SK-N-SH treated with all-trans-retinoic acid at 6 μM for 48 hours (cell line): ENCODE measurements at regions not wholly inside any gene's neighbourhood (a gene's known extent, or its start where the extent isn't known, plus 50 kb on each side); places are given as distances from the start of the nearest gene placed in this dataset.

Source experiments
- ATAC-seq: fragments of 200-7000 bp; cut with Tn5 transposase; 3 replicates; pipeline ENCODE4 v1.9.1; 2020; ENCODE audit warnings: mild to moderate bottlenecking, moderate library complexity
- ARNTL ChIP-seq: fragments of 450-650 bp; formaldehyde crosslinking; IDR thresholded peaks from 2 replicates; pipeline ENCODE4 v1.5.0; 2020; ENCODE audit warnings: low read depth, mild to moderate bottlenecking, moderate library complexity, borderline replicate concordance
- BACH2 ChIP-seq: fragments of 250-450 bp; sonication (Bioruptor Pico); IDR thresholded peaks from 2 replicates; pipeline ENCODE4 v1.9.0; 2021; ENCODE audit warnings: mild to moderate bottlenecking, borderline replicate concordance
- CREB5 ChIP-seq: fragments of 250-450 bp; sonication (Bioruptor Pico); IDR thresholded peaks from 2 replicates; pipeline ENCODE4 v1.5.1; 2020; ENCODE audit warnings: low read depth, mild to moderate bottlenecking, moderate library complexity
- CSRNP3 ChIP-seq: fragments of 250-450 bp; sonication (Bioruptor Pico); IDR thresholded peaks from 2 replicates; pipeline ENCODE4 v1.5.1; 2021; ENCODE audit warnings: mild to moderate bottlenecking, moderate library complexity
- ESRRG ChIP-seq: fragments of 250-450 bp; sonication (Bioruptor Pico); IDR thresholded peaks from 2 replicates; pipeline ENCODE4 v1.6.1; 2021; ENCODE audit warnings: mild to moderate bottlenecking
- GLIS3 ChIP-seq: fragments of 250-450 bp; sonication (Bioruptor Pico); IDR thresholded peaks from 2 replicates; pipeline ENCODE4 v1.5.0; 2020; ENCODE audit warnings: mild to moderate bottlenecking, moderate library complexity
- ISL1 ChIP-seq: fragments of 250-450 bp; sonication (Bioruptor Pico); IDR thresholded peaks from 2 replicates; pipeline ENCODE4 v2.1.2; 2022; ENCODE audit warnings: mild to moderate bottlenecking, moderate library complexity
- OSR1 ChIP-seq: fragments of 250-450 bp; sonication (Bioruptor Pico); IDR thresholded peaks from 2 replicates; pipeline ENCODE4 v1.8.0; 2022; ENCODE audit warnings: moderate library complexity, mild to moderate bottlenecking, inconsistent platforms
- PATZ1 ChIP-seq: fragments of 250-450 bp; sonication (Bioruptor Pico); IDR thresholded peaks from 2 replicates; pipeline ENCODE4 v1.8.0; 2020; ENCODE audit warnings: mild to moderate bottlenecking, moderate library complexity, borderline replicate concordance
- POU6F1 ChIP-seq: fragments of 250-450 bp; sonication (Bioruptor Pico); IDR thresholded peaks from 2 replicates; pipeline ENCODE4 v1.8.0; 2021; ENCODE audit warnings: low read depth, mild to moderate bottlenecking, moderate library complexity, borderline replicate concordance
- PPARA ChIP-seq: fragments of 250-450 bp; sonication (Bioruptor Pico); IDR thresholded peaks from 2 replicates; pipeline ENCODE4 v1.5.0; 2020; ENCODE audit warnings: mild to moderate bottlenecking, borderline replicate concordance
- RARB ChIP-seq: fragments of 250-450 bp; sonication (Bioruptor Pico); IDR thresholded peaks from 2 replicates; pipeline ENCODE4 v1.8.0; 2021; ENCODE audit warnings: mild to moderate bottlenecking, moderate library complexity
- SNAI2 ChIP-seq: fragments of 250-450 bp; sonication (Bioruptor Pico); IDR thresholded peaks from 2 replicates; pipeline ENCODE4 v1.5.0; 2020; ENCODE audit warnings: mild to moderate bottlenecking, moderate library complexity
- TCF4 ChIP-seq: fragments of 250-450 bp; sonication (Bioruptor Pico); IDR thresholded peaks from 2 replicates; pipeline ENCODE4 v1.8.0; 2021; ENCODE audit warnings: mild to moderate bottlenecking, moderate library complexity, borderline replicate concordance
- TOX ChIP-seq: fragments of 250-450 bp; sonication (Bioruptor Pico); IDR thresholded peaks from 2 replicates; pipeline ENCODE4 v1.8.0; 2021; ENCODE audit warnings: mild to moderate bottlenecking, moderate library complexity, borderline replicate concordance
- TSHZ2 ChIP-seq: fragments of 250-450 bp; sonication (Bioruptor Pico); IDR thresholded peaks from 2 replicates; pipeline ENCODE4 v1.5.0; 2020; ENCODE audit warnings: mild to moderate bottlenecking, moderate library complexity
- ZC3H10 ChIP-seq: fragments of 250-450 bp; sonication (Bioruptor Pico); IDR thresholded peaks from 2 replicates; pipeline ENCODE4 v1.5.1; 2021; ENCODE audit warnings: mild to moderate bottlenecking, moderate library complexity
- ZFP3 ChIP-seq: fragments of 250-450 bp; sonication (Bioruptor Pico); IDR thresholded peaks from 2 replicates; pipeline ENCODE4 v1.5.0; 2020; ENCODE audit warnings: mild to moderate bottlenecking, moderate library complexity
- ZNF565 ChIP-seq: fragments of 450-650 bp; formaldehyde crosslinking; conservative IDR thresholded peaks from 2 replicates; pipeline ENCODE4 v1.5.0; 2020; ENCODE audit warnings: low read depth, mild to moderate bottlenecking, moderate library complexity
- ZNF8 ChIP-seq: fragments of 450-650 bp; formaldehyde crosslinking; IDR thresholded peaks from 2 replicates; pipeline ENCODE4 v1.5.0; 2020; ENCODE audit warnings: mild to moderate bottlenecking, moderate library complexity

- no peak for ATAC-seq
- TF ChIP-seq TCF4 (CRISPR knock-in tag) (no peak), OSR1 (CRISPR knock-in tag) (no peak), CREB5 (CRISPR knock-in tag) (no peak), RARB (no peak), ARNTL (CRISPR knock-in tag) (no peak), ESRRG (CRISPR knock-in tag) (no peak), ZFP3 (CRISPR knock-in tag) (no peak), TOX (CRISPR knock-in tag) (no peak), ZC3H10 (CRISPR knock-in tag) (no peak), CSRNP3 (CRISPR knock-in tag) (no peak), TSHZ2 (CRISPR knock-in tag) (no peak), POU6F1 (no peak), PATZ1 (CRISPR knock-in tag) (no peak), ZNF565 (CRISPR knock-in tag) (no peak), ISL1 (CRISPR knock-in tag) (no peak), PPARA (CRISPR knock-in tag) (no peak)
These were observed 151.6 kb upstream of the XYLT1 start for GRCh38 chr16:17622366-17622765.

DNA sequence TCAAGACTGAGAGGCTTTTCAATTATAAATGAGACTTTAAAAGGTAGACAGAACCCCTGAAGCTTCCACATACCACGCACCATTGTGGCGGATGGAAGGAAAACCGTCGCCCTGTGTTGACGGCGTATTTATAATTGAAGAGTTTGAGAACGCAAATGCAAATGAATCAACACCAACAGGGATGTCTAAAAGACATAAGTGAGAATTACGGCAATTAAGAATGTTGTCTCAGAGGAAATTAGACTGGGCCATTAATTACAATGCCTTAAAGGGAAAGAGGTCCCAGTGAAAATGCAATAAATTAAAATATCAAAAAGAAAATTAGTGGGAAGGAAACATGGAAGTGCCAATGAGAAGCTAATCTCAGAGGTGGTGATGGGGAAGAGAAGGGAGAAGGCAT is 148.5 kb upstream of the XYLT1 start:
- TF ChIP-seq TSHZ2 (CRISPR knock-in tag) (no peak), TOX (CRISPR knock-in tag) (no peak)

GRCh38 chr16:17617021-17617552 is 146.3 kb upstream of the XYLT1 start:
- TF ChIP-seq GLIS3 (CRISPR knock-in tag) (no peak), ZFP3 (CRISPR knock-in tag) (no peak), SNAI2 (CRISPR knock-in tag) (no peak), ZNF8 (no peak), BACH2 (CRISPR knock-in tag) (no peak), TOX (CRISPR knock-in tag) (no peak)
- no peak for ATAC-seq

More for the DNA sequence above, 148.5 kb upstream of the XYLT1 start:
- ATAC-seq = no peak
